Activated CD4-positive, alpha-beta T cell treated with anti-CD3 and anti-CD28 coated beads, Interleukin-2, amount 10 ng/mL, durations not matched to agents 24 days and 14 days (primary cell): ENCODE measurements at regions not wholly inside any gene's neighbourhood (a gene's known extent, or its start where the extent isn't known, plus 50 kb on each side); places are given as distances from the start of the nearest gene placed in this dataset.

Source experiments
- DNase-seq: peaks from one replicate; pipeline ENCODE4 v3.0.0; 2022
- H3K27ac Mint-ChIP-seq: one replicate; pipeline ENCODE4 v1.8.0; 2022; ENCODE audit warnings: mild to moderate bottlenecking, mixed read lengths
- H3K27me3 Mint-ChIP-seq: one replicate; pipeline ENCODE4 v1.8.0; 2022; ENCODE audit warnings: mixed read lengths
- H3K36me3 Mint-ChIP-seq: one replicate; pipeline ENCODE4 v1.8.0; 2022; ENCODE audit warnings: low read depth, mild to moderate bottlenecking, mixed read lengths
- H3K4me1 Mint-ChIP-seq: one replicate; pipeline ENCODE4 v1.8.0; 2021; ENCODE audit warnings: mixed read lengths
- H3K4me3 Mint-ChIP-seq: one replicate; pipeline ENCODE4 v1.8.0; 2022; ENCODE audit warnings: mild to moderate bottlenecking, moderate library complexity, mixed read lengths
- H3K9me3 Mint-ChIP-seq: one replicate; pipeline ENCODE4 v1.8.0; 2021; ENCODE audit warnings: mixed read lengths
- intact Hi-C: fragments of 100-400 bp; cut with micrococcal nuclease; formaldehyde crosslinking; loops from one replicate; pipeline ENCODE4 v1.15.1; 2023

- Mint-ChIP-seq H3K36me3 (no peaks in the 10 kb centered on the region), H3K4me1 (peaks cover 12% of the 10 kb centered on the region), H3K9me3 (peaks cover 13% of the 10 kb centered on the region), H3K4me3 (peak overlapping the region; percentile 61), H3K27ac (peak overlapping the region; percentile 20), H3K27me3 (no peaks in the 10 kb centered on the region)
- intact Hi-C loops: no loop called here
- peak; percentile 57 for DNase-seq
Measured at GRCh38 chr18:38369772-38370690, 804.4 kb upstream of the CELF4 start.

GRCh38 chr18:38368886-38369285, 803.3 kb upstream of the CELF4 start:
- H3K36me3 Mint-ChIP-seq: no peaks in the 10 kb centered on the region
- peaks cover 13% of the 10 kb centered on the region for H3K9me3 Mint-ChIP-seq
- H3K4me1 Mint-ChIP-seq: peaks cover 12% of the 10 kb centered on the region
- intact Hi-C loops: no loop called here
- H3K27ac Mint-ChIP-seq: no peak overlapping the region
- DNase-seq: no peak
- H3K4me3 Mint-ChIP-seq: no peak overlapping the region
- no peaks in the 10 kb centered on the region for H3K27me3 Mint-ChIP-seq

- peaks cover 13% of the 10 kb centered on the region for H3K9me3 Mint-ChIP-seq
- H3K36me3 Mint-ChIP-seq: no peaks in the 10 kb centered on the region
- no peaks in the 10 kb centered on the region for H3K27me3 Mint-ChIP-seq
- H3K4me1 Mint-ChIP-seq: peaks cover 12% of the 10 kb centered on the region
- H3K27ac Mint-ChIP-seq: no peak overlapping the region
- H3K4me3 Mint-ChIP-seq: no peak overlapping the region
- intact Hi-C loops: no loop called here
- DNase-seq: no peak
Measured at GRCh38 chr18:38368246-38368645, 802.6 kb upstream of the CELF4 start.

GRCh38 chr18:38367473-38367872, 801.9 kb upstream of the CELF4 start:
- DNase-seq: no peak
- Mint-ChIP-seq H3K36me3 (no peaks in the 10 kb centered on the region), H3K27ac (no peak overlapping the region), H3K27me3 (no peaks in the 10 kb centered on the region), H3K4me1 (peaks cover 12% of the 10 kb centered on the region), H3K9me3 (peaks cover 13% of the 10 kb centered on the region), H3K4me3 (no peak overlapping the region)
- intact Hi-C loops: no loop called here

GRCh38 chr18:38362286-38362792, 796.7 kb upstream of the CELF4 start:
- no peaks in the 10 kb centered on the region for H3K27me3 Mint-ChIP-seq
- no peak overlapping the region for H3K4me3 Mint-ChIP-seq
- intact Hi-C loops: no loop called here
- no peak for DNase-seq
- no peaks in the 10 kb centered on the region for H3K36me3 Mint-ChIP-seq
- H3K4me1 Mint-ChIP-seq: no peaks in the 10 kb centered on the region
- H3K27ac Mint-ChIP-seq: no peak overlapping the region
- H3K9me3 Mint-ChIP-seq: no peaks in the 10 kb centered on the region

- H3K4me1 Mint-ChIP-seq: no peaks in the 10 kb centered on the region
- no peaks in the 10 kb centered on the region for H3K27me3 Mint-ChIP-seq
- DNase-seq: no peak
- peaks cover 4% of the 10 kb centered on the region for H3K9me3 Mint-ChIP-seq
- intact Hi-C loops: no loop called here
- no peak overlapping the region for H3K4me3 Mint-ChIP-seq
- no peak overlapping the region for H3K27ac Mint-ChIP-seq
- no peaks in the 10 kb centered on the region for H3K36me3 Mint-ChIP-seq
Measured at GRCh38 chr18:38358805-38359657, 793.4 kb upstream of the CELF4 start.

GRCh38 chr18:38353149-38353548, 787.6 kb upstream of the CELF4 start:
- intact Hi-C loops: no loop called here
- H3K4me3 Mint-ChIP-seq: no peak overlapping the region
- no peak for DNase-seq
- no peaks in the 10 kb centered on the region for H3K36me3 Mint-ChIP-seq
- no peaks in the 10 kb centered on the region for H3K4me1 Mint-ChIP-seq
- peaks cover 4% of the 10 kb centered on the region for H3K9me3 Mint-ChIP-seq
- no peak overlapping the region for H3K27ac Mint-ChIP-seq
- H3K27me3 Mint-ChIP-seq: no peaks in the 10 kb centered on the region

GRCh38 chr18:38350141-38350540, 784.5 kb upstream of the CELF4 start:
- H3K4me3 Mint-ChIP-seq: no peak overlapping the region
- no peaks in the 10 kb centered on the region for H3K4me1 Mint-ChIP-seq
- no peak overlapping the region for H3K27ac Mint-ChIP-seq
- H3K9me3 Mint-ChIP-seq: no peaks in the 10 kb centered on the region
- H3K36me3 Mint-ChIP-seq: no peaks in the 10 kb centered on the region
- H3K27me3 Mint-ChIP-seq: no peaks in the 10 kb centered on the region
- intact Hi-C loops: no loop called here
- DNase-seq: no peak

- no peak for DNase-seq
- no peak overlapping the region for H3K4me3 Mint-ChIP-seq
- intact Hi-C loops: no loop called here
- no peaks in the 10 kb centered on the region for H3K27me3 Mint-ChIP-seq
- no peak overlapping the region for H3K27ac Mint-ChIP-seq
- H3K4me1 Mint-ChIP-seq: no peaks in the 10 kb centered on the region
- H3K9me3 Mint-ChIP-seq: no peaks in the 10 kb centered on the region
- no peaks in the 10 kb centered on the region for H3K36me3 Mint-ChIP-seq
Measured at GRCh38 chr18:38330573-38330972, 765.0 kb upstream of the CELF4 start.

- intact Hi-C loops: no loop called here
- no peaks in the 10 kb centered on the region for H3K4me1 Mint-ChIP-seq
- no peak for DNase-seq
- H3K36me3 Mint-ChIP-seq: no peaks in the 10 kb centered on the region
- H3K9me3 Mint-ChIP-seq: no peaks in the 10 kb centered on the region
- no peak overlapping the region for H3K4me3 Mint-ChIP-seq
- H3K27ac Mint-ChIP-seq: no peak overlapping the region
- H3K27me3 Mint-ChIP-seq: no peaks in the 10 kb centered on the region
Measured at GRCh38 chr18:38329145-38329544, 763.5 kb upstream of the CELF4 start.

- Mint-ChIP-seq H3K4me3 (no peak overlapping the region), H3K4me1 (no peaks in the 10 kb centered on the region), H3K9me3 (no peaks in the 10 kb centered on the region), H3K36me3 (no peaks in the 10 kb centered on the region), H3K27ac (no peak overlapping the region), H3K27me3 (no peaks in the 10 kb centered on the region)
- intact Hi-C loops: no loop called here
- no peak for DNase-seq
Measured at GRCh38 chr18:38322206-38322605, 756.6 kb upstream of the CELF4 start.

- H3K27me3 Mint-ChIP-seq: no peaks in the 10 kb centered on the region
- no peak overlapping the region for H3K27ac Mint-ChIP-seq
- no peak overlapping the region for H3K4me3 Mint-ChIP-seq
- intact Hi-C loops: no loop called here
- no peaks in the 10 kb centered on the region for H3K36me3 Mint-ChIP-seq
- DNase-seq: no peak
- H3K9me3 Mint-ChIP-seq: no peaks in the 10 kb centered on the region
- no peaks in the 10 kb centered on the region for H3K4me1 Mint-ChIP-seq
Measured at GRCh38 chr18:38321262-38321661, 755.7 kb upstream of the CELF4 start.

GRCh38 chr18:38318416-38318815, 752.8 kb upstream of the CELF4 start:
- H3K4me3 Mint-ChIP-seq: no peak overlapping the region
- DNase-seq: no peak
- H3K9me3 Mint-ChIP-seq: peaks cover 5% of the 10 kb centered on the region
- H3K27ac Mint-ChIP-seq: no peak overlapping the region
- H3K36me3 Mint-ChIP-seq: no peaks in the 10 kb centered on the region
- no peaks in the 10 kb centered on the region for H3K27me3 Mint-ChIP-seq
- H3K4me1 Mint-ChIP-seq: no peaks in the 10 kb centered on the region
- intact Hi-C loops: no loop called here

GRCh38 chr18:38313831-38314230, 748.2 kb upstream of the CELF4 start:
- Mint-ChIP-seq H3K36me3 (no peaks in the 10 kb centered on the region), H3K27me3 (no peaks in the 10 kb centered on the region), H3K9me3 (peaks cover 5% of the 10 kb centered on the region), H3K4me1 (no peaks in the 10 kb centered on the region), H3K4me3 (no peak overlapping the region), H3K27ac (no peak overlapping the region)
- intact Hi-C loops: no loop called here
- no peak for DNase-seq
